GM23338 (cell line): ENCODE measurements at regions not wholly inside any gene's neighbourhood (a gene's known extent, or its start where the extent isn't known, plus 50 kb on each side); places are given as distances from the start of the nearest gene placed in this dataset.

ENCODE experiments used
- ATAC-seq: fragments of 200-7000 bp; cut with Tn5 transposase; 3 replicates; pipeline ENCODE4 v1.9.1; 2020
- DNase-seq: peaks from one replicate; pipeline ENCODE4 v3.0.0-alpha.2; 2015; ENCODE audit warnings: low spot score
- H2AFZ ChIP-seq: fragments of 200-600 bp; sonication (generic); 2 replicates; pipeline ENCODE4 v1.8.0; 2016; ENCODE audit warnings: antibody characterized with exemption, mild to moderate bottlenecking, moderate library complexity
- H3F3A ChIP-seq: fragments of 200-600 bp; sonication (generic); replicated peaks from 2 replicates; pipeline ENCODE4 v1.8.0; 2017; ENCODE audit warnings: antibody characterized with exemption, mixed run types, low read depth
- H3K27ac ChIP-seq: fragments of 200-600 bp; sonication (generic); 2 replicates; pipeline ENCODE4 v1.6.1; 2016; ENCODE audit warnings: low read depth
- H3K27me3 ChIP-seq: fragments of 200-600 bp; sonication (generic); 2 replicates; pipeline ENCODE4 v1.8.0; 2016; ENCODE audit warnings: mild to moderate bottlenecking, mixed run types, moderate library complexity; ENCODE audit not compliant: insufficient read depth
- H3K36me3 ChIP-seq: fragments of 200-600 bp; sonication (generic); 2 replicates; pipeline ENCODE4 v1.8.0; 2016; ENCODE audit warnings: mild to moderate bottlenecking; ENCODE audit not compliant: insufficient read depth
- H3K4me1 ChIP-seq: fragments of 200-600 bp; sonication (generic); 2 replicates; pipeline ENCODE4 v1.8.0; 2016; ENCODE audit warnings: mild to moderate bottlenecking, moderate library complexity; ENCODE audit not compliant: insufficient read depth
- H3K4me2 ChIP-seq: fragments of 200-600 bp; sonication (generic); 2 replicates; pipeline ENCODE4 v1.7.1; 2017; ENCODE audit warnings: mixed run types
- H3K4me3 ChIP-seq: fragments of 200-600 bp; sonication (generic); 2 replicates; pipeline ENCODE4 v1.6.1; 2016; ENCODE audit warnings: mixed run types
- H3K79me2 ChIP-seq: fragments of 200-600 bp; sonication (generic); replicated peaks from 2 replicates; pipeline ENCODE4 v1.8.0; 2017; ENCODE audit warnings: mild to moderate bottlenecking; ENCODE audit not compliant: insufficient read depth
- H3K9me2 ChIP-seq: fragments of 200-600 bp; sonication (generic); 2 replicates; pipeline ENCODE4 v1.8.0; 2017; ENCODE audit not compliant: insufficient read depth
- H4K20me1 ChIP-seq: fragments of 200-600 bp; sonication (generic); replicated peaks from 2 replicates; pipeline ENCODE4 v1.8.0; 2017; ENCODE audit warnings: mild to moderate bottlenecking; ENCODE audit not compliant: insufficient read depth
- H3K27ac Mint-ChIP-seq: 2 replicates; pipeline ENCODE4 v1.8.0; 2020; ENCODE audit warnings: inconsistent platforms, mild to moderate bottlenecking, moderate library complexity, mixed read lengths
- H3K27me3 Mint-ChIP-seq: 3 replicates; pipeline ENCODE4 v1.8.0; 2022; ENCODE audit warnings: low read depth, mild to moderate bottlenecking, moderate library complexity, mixed read lengths, inconsistent platforms; ENCODE audit not compliant: insufficient read depth, poor library complexity
- H3K36me3 Mint-ChIP-seq: 3 replicates; pipeline ENCODE4 v1.8.0; 2021; ENCODE audit warnings: low read depth, mild to moderate bottlenecking, inconsistent platforms, moderate library complexity, mixed read lengths
- H3K4me1 Mint-ChIP-seq: 3 replicates; pipeline ENCODE4 v1.8.0; 2020; ENCODE audit warnings: mild to moderate bottlenecking, inconsistent platforms, mixed read lengths
- H3K4me3 Mint-ChIP-seq: 3 replicates; pipeline ENCODE4 v1.8.0; 2021; ENCODE audit warnings: moderate library complexity, mild to moderate bottlenecking, inconsistent platforms, mixed read lengths
- H3K9me3 Mint-ChIP-seq: 3 replicates; pipeline ENCODE4 v1.8.0; 2020; ENCODE audit warnings: moderate library complexity, mild to moderate bottlenecking, inconsistent platforms, mixed read lengths
- CREB1 ChIP-seq: fragments of 250-450 bp; sonication (Bioruptor Pico); IDR thresholded peaks from 2 replicates; pipeline ENCODE4 v1.5.0; 2020; ENCODE audit warnings: low read depth, mild to moderate bottlenecking, moderate library complexity
- EZH2phosphoT487 ChIP-seq: fragments of 200-600 bp; sonication (generic); IDR thresholded peaks from one replicate; pipeline ENCODE4 v1.8.1; 2018; ENCODE audit warnings: antibody characterized with exemption; ENCODE audit not compliant: unreplicated experiment
- JUNB ChIP-seq: IDR thresholded peaks from one replicate; pipeline ENCODE4 v1.6.1; 2016; ENCODE audit warnings: antibody characterized with exemption; ENCODE audit not compliant: unreplicated experiment
- NANOG ChIP-seq: IDR thresholded peaks from 2 replicates; pipeline ENCODE4 v1.6.1; 2016; ENCODE audit warnings: antibody characterized with exemption, borderline replicate concordance
- POLR2AphosphoS5 ChIP-seq: IDR thresholded peaks from 2 replicates; pipeline ENCODE4 v1.6.1; 2016; ENCODE audit warnings: antibody characterized with exemption, low read depth
- REST ChIP-seq: IDR thresholded peaks from one replicate; pipeline ENCODE4 v1.6.1; 2018; ENCODE audit warnings: antibody characterized with exemption; ENCODE audit not compliant: unreplicated experiment
- ZNF114 ChIP-seq: fragments of 250-450 bp; sonication (Bioruptor Pico); IDR thresholded peaks from 2 replicates; pipeline ENCODE4 v1.5.0; 2020; ENCODE audit warnings: mild to moderate bottlenecking, moderate library complexity
- TF ChIP-seq, protein P1 (sequence below), 2 experiments: fragments of 200-600 bp in 1 of 2; sonication (generic) in 1 of 2; conservative IDR thresholded peaks; 2 replicates each; pipeline versions ENCODE4 v1.5.1 to v1.6.1; 2016 to 2017; ENCODE audit warnings: antibody characterized with exemption in 2 of 2, low read depth in 2 of 2, mild to moderate bottlenecking in 2 of 2, moderate library complexity in 1 of 2

GRCh38 chr2:237158194-237158593 lies 72.5 kb downstream of the COPS8 start (continued):
- TF ChIP-seq, protein P1, sequence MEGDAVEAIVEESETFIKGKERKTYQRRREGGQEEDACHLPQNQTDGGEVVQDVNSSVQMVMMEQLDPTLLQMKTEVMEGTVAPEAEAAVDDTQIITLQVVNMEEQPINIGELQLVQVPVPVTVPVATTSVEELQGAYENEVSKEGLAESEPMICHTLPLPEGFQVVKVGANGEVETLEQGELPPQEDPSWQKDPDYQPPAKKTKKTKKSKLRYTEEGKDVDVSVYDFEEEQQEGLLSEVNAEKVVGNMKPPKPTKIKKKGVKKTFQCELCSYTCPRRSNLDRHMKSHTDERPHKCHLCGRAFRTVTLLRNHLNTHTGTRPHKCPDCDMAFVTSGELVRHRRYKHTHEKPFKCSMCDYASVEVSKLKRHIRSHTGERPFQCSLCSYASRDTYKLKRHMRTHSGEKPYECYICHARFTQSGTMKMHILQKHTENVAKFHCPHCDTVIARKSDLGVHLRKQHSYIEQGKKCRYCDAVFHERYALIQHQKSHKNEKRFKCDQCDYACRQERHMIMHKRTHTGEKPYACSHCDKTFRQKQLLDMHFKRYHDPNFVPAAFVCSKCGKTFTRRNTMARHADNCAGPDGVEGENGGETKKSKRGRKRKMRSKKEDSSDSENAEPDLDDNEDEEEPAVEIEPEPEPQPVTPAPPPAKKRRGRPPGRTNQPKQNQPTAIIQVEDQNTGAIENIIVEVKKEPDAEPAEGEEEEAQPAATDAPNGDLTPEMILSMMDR (conservative IDR thresholded peaks at IDR 0.05; ENCODE audit: low read depth in 2 of 2) = no peak
- TF ChIP-seq REST (no peak), CREB1 (CRISPR knock-in tag) (no peak), POLR2AphosphoS5 (no peak), ZNF114 (CRISPR knock-in tag) (no peak), NANOG (no peak)

GRCh38 chr2:237159006-237159911 lies 73.6 kb downstream of the COPS8 start:
- no peaks in the 10 kb centered on the region for H3K36me3 ChIP-seq
- ATAC-seq (no peak), DNase-seq (no peak)
- H3K4me3 ChIP-seq = no peak overlapping the region
- Mint-ChIP-seq H3K4me1 (peaks cover 9% of the 10 kb centered on the region), H3K36me3 (no peaks in the 10 kb centered on the region), H3K27ac (no peak overlapping the region), H3K9me3 (peaks cover 2% of the 10 kb centered on the region; the same call in 2 of the 3 replicates), H3K27me3 (peaks cover 3% of the 10 kb centered on the region), H3K4me3 (no peak overlapping the region)
- H3K27ac ChIP-seq = no peak overlapping the region
- H3K9me2 ChIP-seq = 0 out of 2 replicates have a peak, but pooled peaks cover 7% of the 10 kb centered on the region
- no peaks in the 10 kb centered on the region for H3K27me3 ChIP-seq
- H2AFZ ChIP-seq = no peak overlapping the region
- H3F3A ChIP-seq = no peaks in the 10 kb centered on the region
- no peaks in the 10 kb centered on the region for H3K79me2 ChIP-seq
- no peaks in the 10 kb centered on the region for H4K20me1 ChIP-seq
- no peaks in the 10 kb centered on the region for H3K4me1 ChIP-seq
- TF ChIP-seq EZH2phosphoT487 = no peak
- no peak for TF ChIP-seq ZNF114 (CRISPR knock-in tag)
- no peak for TF ChIP-seq JUNB
- H3K4me2 ChIP-seq = no peak overlapping the region
